ENCODE measurements at regions not wholly inside any gene's neighbourhood (a gene's known extent, or its start where the extent isn't known, plus 50 kb on each side); places are given as distances from the start of the nearest gene placed in this dataset.

DNA sequence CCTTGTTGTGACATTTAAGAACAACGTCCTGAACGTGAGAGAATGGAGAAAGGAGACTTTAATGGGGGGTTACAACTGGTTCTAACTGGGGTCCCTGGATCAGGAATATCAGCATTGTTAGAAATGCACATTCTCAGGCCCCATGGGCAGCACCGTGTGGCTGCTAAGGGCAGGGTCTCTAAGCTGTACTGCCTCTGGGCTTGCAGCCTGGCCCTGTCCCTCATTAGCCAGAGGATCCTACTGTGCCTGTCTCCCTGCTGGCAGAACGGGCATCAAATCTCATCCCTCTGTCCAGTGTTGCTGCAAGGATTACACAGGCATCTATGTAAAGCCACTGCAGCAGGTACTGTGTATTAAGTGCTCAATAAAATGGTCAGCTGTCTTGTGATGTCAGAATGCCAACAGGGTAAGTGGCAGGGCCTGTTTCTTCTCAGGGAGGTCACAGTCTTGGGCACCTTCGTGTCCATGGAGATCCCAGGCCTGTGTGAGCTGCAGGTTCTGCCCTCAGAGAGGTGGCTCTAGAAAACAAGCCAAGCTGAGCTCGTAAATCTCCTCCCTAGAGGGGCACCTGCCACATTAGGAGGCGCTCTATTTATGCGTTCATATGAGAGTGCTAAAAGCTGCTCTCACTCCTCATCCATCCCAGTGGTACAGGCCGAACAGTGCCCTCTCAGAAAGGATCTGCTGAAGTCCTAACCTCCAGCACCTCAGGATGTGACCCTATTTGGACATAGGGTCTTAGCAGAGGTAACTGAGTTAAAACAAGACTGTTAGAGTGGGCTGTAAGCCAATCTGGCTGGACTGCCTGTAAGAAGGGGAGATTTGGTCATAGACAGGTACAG is 210.5 kb downstream of the GADD45G start:
- TF ChIP-seq MAX (IDR thresholded peaks at IDR 0.05) (no peak), ZBTB7A (IDR thresholded peaks at IDR 0.05; ENCODE audit: low read depth) (no peak), EP300 (IDR thresholded peaks at IDR 0.05; ENCODE audit: borderline replicate concordance) (no peak)
